ENCODE measurements at regions not wholly inside any gene's neighbourhood (a gene's known extent, or its start where the extent isn't known, plus 50 kb on each side); places are given as distances from the start of the nearest gene placed in this dataset.

DNA sequence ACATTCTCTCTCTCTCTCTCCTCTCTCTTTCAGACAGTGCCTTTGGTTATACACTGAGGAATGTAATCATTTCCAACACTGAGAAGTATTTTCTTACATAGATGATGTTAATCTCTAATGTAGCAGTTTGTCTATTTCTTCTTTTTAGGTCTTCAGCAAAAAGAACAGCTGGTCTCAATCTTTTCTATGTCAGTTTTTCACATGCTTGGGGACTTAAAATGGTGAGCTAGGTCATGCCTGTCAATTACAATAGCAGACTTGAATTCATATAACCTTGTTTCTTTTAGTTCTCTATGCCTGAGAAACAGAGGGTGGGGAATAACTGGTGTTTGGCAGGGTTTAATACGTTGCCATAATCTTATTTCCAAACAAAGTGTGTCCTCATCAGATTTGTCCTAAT, 786.2 kb downstream of the SQOR start:
- peaks cover 0 to 15% (median 5%) of the 10 kb centered on the region in 3 donors for H3K9me3 ChIP-seq
- intact Hi-C loops (cut with DNase I), result no loop called here

DNA sequence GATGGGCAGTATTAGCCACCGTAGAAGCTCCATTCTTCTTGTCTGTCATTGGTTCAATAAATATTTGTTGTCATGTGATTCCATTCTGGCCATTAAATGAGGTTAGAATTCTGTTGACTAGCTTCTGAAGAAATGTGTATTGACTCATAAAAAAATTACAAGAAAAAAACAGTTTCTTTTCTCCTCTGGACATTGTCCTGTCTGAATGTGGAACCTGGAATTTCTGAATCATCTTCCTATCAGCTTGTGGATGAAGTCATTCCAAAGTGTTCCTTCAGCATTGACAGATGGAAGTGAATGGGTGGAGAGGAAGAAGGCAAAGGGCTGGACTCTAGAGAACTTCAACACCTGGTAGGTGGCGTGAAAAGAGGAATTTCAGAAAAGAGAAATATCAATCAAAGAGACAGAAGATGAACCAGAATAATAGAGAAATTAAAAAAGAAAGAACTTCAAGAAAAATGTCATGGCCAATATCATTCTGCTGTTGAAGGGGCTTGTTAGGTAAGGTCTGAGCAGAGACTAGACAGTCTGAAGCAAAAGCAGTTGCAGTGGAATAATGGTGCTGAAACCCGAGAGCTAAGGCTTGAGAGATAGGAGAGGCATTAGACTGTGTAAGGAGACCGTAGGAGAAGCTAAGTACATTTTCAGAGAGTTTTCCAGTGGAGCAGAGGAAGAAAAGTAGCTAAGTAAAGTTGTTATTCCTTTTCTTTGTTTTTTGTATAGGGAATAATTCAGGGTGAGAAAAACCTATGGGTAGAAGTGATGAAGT, 806.6 kb downstream of the SQOR start:
- no peak overlapping the region for H3K4me3 ChIP-seq
- WGBS, 2 donors, result 59 to 64% methylated on average over 4 of the region's 4 CpGs
- TF ChIP-seq POLR2A (IDR thresholded peaks at IDR 0.05), result no peak
- TF ChIP-seq, protein P1, sequence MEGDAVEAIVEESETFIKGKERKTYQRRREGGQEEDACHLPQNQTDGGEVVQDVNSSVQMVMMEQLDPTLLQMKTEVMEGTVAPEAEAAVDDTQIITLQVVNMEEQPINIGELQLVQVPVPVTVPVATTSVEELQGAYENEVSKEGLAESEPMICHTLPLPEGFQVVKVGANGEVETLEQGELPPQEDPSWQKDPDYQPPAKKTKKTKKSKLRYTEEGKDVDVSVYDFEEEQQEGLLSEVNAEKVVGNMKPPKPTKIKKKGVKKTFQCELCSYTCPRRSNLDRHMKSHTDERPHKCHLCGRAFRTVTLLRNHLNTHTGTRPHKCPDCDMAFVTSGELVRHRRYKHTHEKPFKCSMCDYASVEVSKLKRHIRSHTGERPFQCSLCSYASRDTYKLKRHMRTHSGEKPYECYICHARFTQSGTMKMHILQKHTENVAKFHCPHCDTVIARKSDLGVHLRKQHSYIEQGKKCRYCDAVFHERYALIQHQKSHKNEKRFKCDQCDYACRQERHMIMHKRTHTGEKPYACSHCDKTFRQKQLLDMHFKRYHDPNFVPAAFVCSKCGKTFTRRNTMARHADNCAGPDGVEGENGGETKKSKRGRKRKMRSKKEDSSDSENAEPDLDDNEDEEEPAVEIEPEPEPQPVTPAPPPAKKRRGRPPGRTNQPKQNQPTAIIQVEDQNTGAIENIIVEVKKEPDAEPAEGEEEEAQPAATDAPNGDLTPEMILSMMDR (IDR thresholded peaks at IDR 0.05), result no peak

More for the DNA sequence above, 786.2 kb downstream of the SQOR start:
- no peak overlapping the region for H3K4me3 ChIP-seq
- no peaks in the 10 kb centered on the region for H3K27me3 ChIP-seq
- no peaks in the 10 kb centered on the region for H3K4me1 ChIP-seq
- DNase-seq, result no peak
- 11 to 23% methylated on average over 1 of the region's 1 CpG for WGBS, 2 donors
- no peaks in the 10 kb centered on the region for H3K36me3 ChIP-seq
- TF ChIP-seq POLR2A (IDR thresholded peaks at IDR 0.05), result no peak
- TF ChIP-seq, protein P1 (IDR thresholded peaks at IDR 0.05), result no peak
- no peak overlapping the region for H3K27ac ChIP-seq

DNA sequence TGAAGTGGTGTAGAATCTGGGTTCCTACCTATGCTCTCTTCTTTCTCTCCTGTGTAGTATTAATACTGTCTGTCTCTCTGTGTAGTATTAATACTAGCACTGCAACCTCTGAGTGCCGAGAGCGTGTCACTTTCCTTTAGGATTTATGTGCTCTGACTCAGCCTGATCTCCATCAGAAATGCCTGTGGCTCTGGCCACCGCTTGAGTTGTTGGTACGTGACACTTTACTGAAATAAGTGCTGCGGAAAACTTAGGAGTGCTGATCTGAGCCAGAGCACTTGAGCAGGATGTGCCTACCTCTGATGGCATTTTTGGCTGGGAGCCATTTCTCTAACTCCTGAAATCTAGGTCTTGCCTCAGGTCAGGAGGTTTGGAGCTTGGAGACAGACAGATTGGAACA, 807.4 kb downstream of the SQOR start:
- Histone ChIP-seq H3K36me3 (no peaks in the 10 kb centered on the region), H3K4me1 (no peaks in the 10 kb centered on the region), H3K27ac (no peak overlapping the region), H3K27me3 (no peaks in the 10 kb centered on the region), H3K9me3 (peaks cover 0 to 9% (median 0%) of the 10 kb centered on the region in 3 donors), H3K4me3 (no peak overlapping the region)
- intact Hi-C loops (cut with DNase I), result no loop called here
- 80 to 91% methylated on average over 5 of the region's 5 CpGs for WGBS, 2 donors
- DNase-seq, result no peak
- TF ChIP-seq POLR2A (IDR thresholded peaks at IDR 0.05), result no peak

More for the DNA sequence above, 806.6 kb downstream of the SQOR start:
- Histone ChIP-seq H3K4me1 (no peaks in the 10 kb centered on the region), H3K9me3 (peaks cover 0 to 9% (median 0%) of the 10 kb centered on the region in 3 donors), H3K36me3 (no peaks in the 10 kb centered on the region), H3K27ac (no peak overlapping the region), H3K27me3 (no peaks in the 10 kb centered on the region)
- no peak for DNase-seq
- intact Hi-C loops (cut with DNase I), result no loop called here

DNA sequence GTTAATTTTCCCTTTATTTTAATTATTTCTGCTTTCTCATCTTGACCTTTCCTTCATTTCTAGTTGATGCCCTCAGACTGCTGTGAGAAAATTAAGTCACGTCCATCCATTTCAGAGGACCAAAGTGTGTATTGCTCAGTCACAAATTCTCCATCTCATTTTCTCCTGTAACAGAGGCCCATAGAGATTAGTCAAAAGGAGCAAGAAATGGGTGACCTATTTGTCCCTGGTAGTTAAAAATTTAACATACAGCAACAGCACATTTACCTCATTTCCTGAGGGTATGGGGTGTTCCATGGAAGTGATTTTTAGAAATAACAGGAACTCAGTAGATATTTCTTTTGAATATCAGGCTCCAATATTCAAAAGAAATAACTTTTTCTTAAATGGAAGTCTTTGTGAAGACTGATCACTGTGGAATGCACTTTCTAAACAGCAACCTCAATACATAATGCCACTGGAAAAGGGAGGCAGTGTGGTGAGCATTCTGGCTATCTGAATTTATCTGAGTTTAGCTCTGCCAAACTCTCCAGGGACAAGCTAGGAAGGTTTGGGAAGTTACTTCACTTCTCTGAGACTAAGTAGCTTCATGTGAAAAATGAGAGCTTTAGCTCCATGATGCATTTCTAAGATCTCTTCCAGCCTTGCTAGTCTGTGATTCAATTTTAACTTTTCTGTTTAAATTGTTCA, 808.2 kb downstream of the SQOR start:
- no peaks in the 10 kb centered on the region for H3K4me1 ChIP-seq
- DNase-seq, result no peak
- H3K9me3 ChIP-seq, result peaks cover 0 to 9% (median 0%) of the 10 kb centered on the region in 3 donors
- H3K27me3 ChIP-seq, result no peaks in the 10 kb centered on the region
- no peak for TF ChIP-seq POLR2A (IDR thresholded peaks at IDR 0.05)
- TF ChIP-seq, protein P1 (IDR thresholded peaks at IDR 0.05), result no peak
- H3K4me3 ChIP-seq, result no peak overlapping the region
- intact Hi-C loops (cut with DNase I), result no loop called here
- no peak overlapping the region for H3K27ac ChIP-seq
- 69% methylated on average over 1 of the region's 1 CpG for WGBS, 2 donors
- no peaks in the 10 kb centered on the region for H3K36me3 ChIP-seq

DNA sequence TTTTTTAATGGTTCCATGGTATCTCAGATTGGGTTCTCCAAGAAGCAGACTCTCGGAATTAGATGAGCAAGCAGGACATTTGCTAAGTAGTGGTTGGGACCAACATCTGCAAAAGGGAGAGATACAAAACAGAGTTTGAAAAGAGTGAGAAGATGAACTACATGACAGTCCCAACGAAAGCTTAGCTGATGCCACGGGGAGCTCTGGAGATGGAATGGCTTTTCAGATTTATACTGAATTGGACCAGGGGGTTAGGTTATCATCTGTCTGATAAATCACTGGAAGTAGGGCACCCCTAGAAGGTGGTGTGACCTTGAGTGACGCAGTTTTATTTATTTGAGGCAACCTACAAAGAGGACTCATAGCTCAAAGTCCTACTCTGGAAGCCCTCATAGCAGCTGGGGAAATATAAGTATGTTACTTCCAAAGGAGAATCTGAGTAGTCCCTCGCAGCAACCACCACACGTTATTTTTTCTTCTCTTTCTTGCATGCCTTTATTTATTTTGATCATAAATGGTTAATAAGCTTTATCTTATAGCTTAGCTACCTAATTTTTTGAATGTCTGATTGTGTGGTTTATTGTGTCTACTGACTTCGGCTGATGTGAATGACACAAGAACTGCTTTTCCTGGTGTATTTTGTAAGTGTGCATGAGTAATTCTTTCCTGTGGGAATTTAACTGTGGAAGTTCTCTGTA, 815.4 kb downstream of the SQOR start:
- H3K4me1 ChIP-seq, result no peaks in the 10 kb centered on the region
- intact Hi-C loops (cut with DNase I), result no loop called here
- 68 to 72% methylated on average over 6 to 7 of the region's 7 CpGs for WGBS, 2 donors
- H3K9me3 ChIP-seq, result peaks cover 0 to 3% (median 0%) of the 10 kb centered on the region in 3 donors
- no peaks in the 10 kb centered on the region for H3K27me3 ChIP-seq
- DNase-seq, result no peak
- no peak for TF ChIP-seq POLR2A (IDR thresholded peaks at IDR 0.05)
- TF ChIP-seq, protein P1 (IDR thresholded peaks at IDR 0.05), result no peak
- no peak overlapping the region for H3K4me3 ChIP-seq
- no peaks in the 10 kb centered on the region for H3K36me3 ChIP-seq
- H3K27ac ChIP-seq, result no peak overlapping the region

All from esophagus squamous epithelium (tissue), 5 donors.